Thyroid gland (tissue), 4 donors: ENCODE measurements at regions not wholly inside any gene's neighbourhood (a gene's known extent, or its start where the extent isn't known, plus 50 kb on each side); places are given as distances from the start of the nearest gene placed in this dataset.

ENCODE experiments used
- DNase-seq, 2 donors: peaks; one replicate each; pipeline ENCODE4 v3.0.0-alpha.2; 2019
- H3K27ac ChIP-seq, 3 donors: fragments of 200-600 bp; sonication (generic); 1 replicate in 2 of 3; 2 replicates in 1 of 3; pipeline ENCODE4 v1.5.1; 2016 to 2019; ENCODE audit warnings: mild to moderate bottlenecking in 1 of 3, moderate library complexity in 1 of 3
- H3K27me3 ChIP-seq: fragments of 200-600 bp; sonication (generic); one replicate; pipeline ENCODE4 v1.5.1; 2019
- H3K36me3 ChIP-seq, 2 donors: fragments of 200-600 bp; sonication (generic); one replicate each; pipeline ENCODE4 v1.5.1; 2016 to 2019
- H3K4me1 ChIP-seq, 2 donors: fragments of 200-600 bp; sonication (generic); one replicate each; pipeline ENCODE4 v1.5.1; 2017 to 2019
- H3K4me3 ChIP-seq, 3 donors: fragments of 200-600 bp; sonication (generic); replicated peaks in 1 of 3; 1 replicate in 2 of 3; 2 replicates in 1 of 3; pipeline ENCODE4 v1.5.1; 2016; ENCODE audit warnings: mild to moderate bottlenecking in 1 of 3
- H3K9me3 ChIP-seq: fragments of 200-600 bp; sonication (generic); one replicate; pipeline ENCODE4 v1.5.1; 2017
- POLR2A ChIP-seq, 2 donors: fragments of 450-650 bp; IDR thresholded peaks; one replicate each; pipeline ENCODE4 v1.6.1; 2017; ENCODE audit warnings: antibody characterized with exemption in 2 of 2, mild to moderate bottlenecking in 2 of 2, moderate library complexity in 1 of 2
- WGBS, 2 donors: methylation state at CpG; one replicate each; pipeline ENCODE4 v1.1.5; 2017; 5-methylcytosine and 5-hydroxymethylcytosine counted together
- intact Hi-C: fragments of 100-400 bp; cut with DNase I; formaldehyde crosslinking; loops from one replicate; pipeline ENCODE4 v1.15.1; 2023
- TF ChIP-seq, protein P1 (sequence below), 6 experiments: fragments of 200-600 bp in 3 of 6; fragments of 450-650 bp in 3 of 6; sonication (generic) in 3 of 6; IDR thresholded peaks; one replicate each; pipeline ENCODE4 v1.5.1; 2016 to 2019; ENCODE audit warnings: antibody characterized with exemption in 6 of 6, mild to moderate bottlenecking in 2 of 6, inconsistent platforms in 1 of 6, moderate library complexity in 1 of 6

DNA sequence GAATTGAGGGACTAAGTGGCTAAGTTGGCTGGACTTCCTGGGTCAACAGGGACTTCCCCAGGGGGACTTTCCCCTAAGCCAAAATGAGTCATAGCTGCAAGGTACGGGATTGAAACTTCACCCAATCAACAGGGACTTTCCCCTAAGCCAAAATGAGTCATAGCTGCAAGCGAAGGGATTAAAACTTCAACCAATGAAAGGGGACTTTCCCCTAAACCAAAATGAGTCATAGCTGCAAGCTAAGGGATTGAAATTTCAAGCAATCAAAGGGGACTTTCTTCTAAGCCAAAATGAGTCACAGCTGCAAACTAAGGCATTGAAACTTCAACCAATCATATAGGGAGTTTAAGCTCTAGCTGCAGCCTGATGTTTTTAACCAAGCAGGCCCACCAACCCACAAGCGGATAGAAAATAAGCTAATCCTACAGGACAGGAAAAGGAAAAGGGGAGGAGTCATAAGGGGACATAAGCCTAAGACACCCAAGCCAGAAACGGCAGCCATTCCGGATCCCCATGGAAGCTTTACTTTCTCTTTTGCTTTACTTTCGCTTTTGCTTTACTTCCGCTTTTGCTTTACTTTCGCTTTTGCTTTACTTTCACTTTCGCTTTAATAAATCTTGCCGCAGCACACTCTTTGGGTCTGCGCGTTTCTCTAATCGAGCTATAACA, 1375.4 kb upstream of the CELF4 start:
- WGBS, 2 donors: 72 to 85% methylated on average over 13 of the region's 13 CpGs
- Histone ChIP-seq H3K27me3 (no peaks in the 10 kb centered on the region), H3K27ac (no peak overlapping the region), H3K9me3 (no peaks in the 10 kb centered on the region), H3K36me3 (no peaks in the 10 kb centered on the region), H3K4me3 (no peak overlapping the region), H3K4me1 (no peaks in the 10 kb centered on the region)
- TF ChIP-seq, protein P1, sequence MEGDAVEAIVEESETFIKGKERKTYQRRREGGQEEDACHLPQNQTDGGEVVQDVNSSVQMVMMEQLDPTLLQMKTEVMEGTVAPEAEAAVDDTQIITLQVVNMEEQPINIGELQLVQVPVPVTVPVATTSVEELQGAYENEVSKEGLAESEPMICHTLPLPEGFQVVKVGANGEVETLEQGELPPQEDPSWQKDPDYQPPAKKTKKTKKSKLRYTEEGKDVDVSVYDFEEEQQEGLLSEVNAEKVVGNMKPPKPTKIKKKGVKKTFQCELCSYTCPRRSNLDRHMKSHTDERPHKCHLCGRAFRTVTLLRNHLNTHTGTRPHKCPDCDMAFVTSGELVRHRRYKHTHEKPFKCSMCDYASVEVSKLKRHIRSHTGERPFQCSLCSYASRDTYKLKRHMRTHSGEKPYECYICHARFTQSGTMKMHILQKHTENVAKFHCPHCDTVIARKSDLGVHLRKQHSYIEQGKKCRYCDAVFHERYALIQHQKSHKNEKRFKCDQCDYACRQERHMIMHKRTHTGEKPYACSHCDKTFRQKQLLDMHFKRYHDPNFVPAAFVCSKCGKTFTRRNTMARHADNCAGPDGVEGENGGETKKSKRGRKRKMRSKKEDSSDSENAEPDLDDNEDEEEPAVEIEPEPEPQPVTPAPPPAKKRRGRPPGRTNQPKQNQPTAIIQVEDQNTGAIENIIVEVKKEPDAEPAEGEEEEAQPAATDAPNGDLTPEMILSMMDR (IDR thresholded peaks at IDR 0.05): no peak
- TF ChIP-seq POLR2A (IDR thresholded peaks at IDR 0.05): no peak
- intact Hi-C loops: no loop called here
- DNase-seq: no peak

DNA sequence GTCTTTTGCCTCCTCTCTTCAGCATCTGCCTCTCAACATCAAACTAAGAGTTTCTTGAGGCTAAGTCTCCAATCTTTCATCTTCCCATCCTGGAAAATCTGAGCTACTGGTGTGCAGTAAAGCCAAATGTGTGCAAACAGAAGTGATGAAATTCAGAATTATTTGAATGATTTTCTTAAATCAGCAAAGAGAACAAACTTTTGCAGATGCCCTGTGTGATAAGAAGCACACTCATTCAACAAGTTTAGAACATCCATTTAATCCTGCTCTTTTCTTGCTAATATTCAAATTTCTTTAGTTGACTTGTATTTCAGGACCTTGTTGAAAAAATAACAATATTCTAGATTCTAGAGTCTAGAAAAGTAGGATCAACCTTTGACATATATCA, 1374.9 kb upstream of the CELF4 start:
- Histone ChIP-seq H3K4me3 (no peak overlapping the region), H3K27me3 (no peaks in the 10 kb centered on the region), H3K36me3 (no peaks in the 10 kb centered on the region), H3K4me1 (no peaks in the 10 kb centered on the region), H3K9me3 (no peaks in the 10 kb centered on the region), H3K27ac (no peak overlapping the region)
- intact Hi-C loops: no loop called here
- DNase-seq: no peak
- TF ChIP-seq, protein P1 (IDR thresholded peaks at IDR 0.05): no peak
- TF ChIP-seq POLR2A (IDR thresholded peaks at IDR 0.05): no peak

GRCh38 chr18:38933910-38934510, 1368.4 kb upstream of the CELF4 start:
- Histone ChIP-seq H3K4me1 (no peaks in the 10 kb centered on the region), H3K27me3 (no peaks in the 10 kb centered on the region), H3K27ac (no peak overlapping the region), H3K4me3 (no peak overlapping the region), H3K36me3 (no peaks in the 10 kb centered on the region), H3K9me3 (no peaks in the 10 kb centered on the region)
- TF ChIP-seq POLR2A (IDR thresholded peaks at IDR 0.05): no peak
- TF ChIP-seq, protein P1 (IDR thresholded peaks at IDR 0.05): no peak
- intact Hi-C loops: no loop called here
- no peak for DNase-seq

GRCh38 chr18:38933322-38933721, 1367.7 kb upstream of the CELF4 start:
- Histone ChIP-seq H3K36me3 (no peaks in the 10 kb centered on the region), H3K9me3 (no peaks in the 10 kb centered on the region), H3K27me3 (no peaks in the 10 kb centered on the region), H3K4me1 (no peaks in the 10 kb centered on the region), H3K4me3 (no peak overlapping the region), H3K27ac (no peak overlapping the region)
- WGBS, 2 donors: 86 to 87% methylated on average over 3 of the region's 3 CpGs
- intact Hi-C loops: no loop called here
- TF ChIP-seq, protein P1 (IDR thresholded peaks at IDR 0.05): no peak
- TF ChIP-seq POLR2A (IDR thresholded peaks at IDR 0.05): no peak
- DNase-seq: no peak

- H3K9me3 ChIP-seq: no peaks in the 10 kb centered on the region
- no peaks in the 10 kb centered on the region for H3K36me3 ChIP-seq
- H3K27me3 ChIP-seq: no peaks in the 10 kb centered on the region
- no peak for TF ChIP-seq POLR2A (IDR thresholded peaks at IDR 0.05)
- TF ChIP-seq, protein P1 (IDR thresholded peaks at IDR 0.05): no peak
- DNase-seq: no peak
- H3K4me1 ChIP-seq: no peaks in the 10 kb centered on the region
- intact Hi-C loops: no loop called here
- 90 to 93% methylated on average over 3 of the region's 3 CpGs for WGBS, 2 donors
- no peak overlapping the region for H3K27ac ChIP-seq
- H3K4me3 ChIP-seq: no peak overlapping the region
Observed at GRCh38 chr18:38932752-38933151, 1367.2 kb upstream of the CELF4 start.
